ENCODE measurements at regions not wholly inside any gene's neighbourhood (a gene's known extent, or its start where the extent isn't known, plus 50 kb on each side); places are given as distances from the start of the nearest gene placed in this dataset.
"Not testable (repeated sequence)": the region's sequence is repeated elsewhere in the genome, so short reads cannot be mapped to it uniquely, and the experiment has no call there.

DNA sequence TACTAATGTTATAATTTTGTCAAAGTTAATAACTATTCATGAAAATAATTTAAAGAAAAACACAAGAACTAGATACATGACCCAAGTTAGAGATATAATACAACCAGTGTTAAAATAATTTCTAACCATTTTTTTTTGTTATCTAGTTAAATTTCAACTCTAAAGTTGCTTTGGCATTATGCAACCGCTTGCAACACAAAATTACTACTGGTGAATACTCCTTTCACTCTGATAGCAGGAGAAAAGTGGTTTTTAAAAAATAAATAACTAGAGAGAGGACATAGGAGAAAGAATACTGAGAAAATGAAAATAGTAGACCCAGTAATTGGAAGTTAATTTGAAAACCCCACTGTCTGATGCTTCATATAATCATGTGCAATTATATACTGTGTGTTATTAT, 622.4 kb upstream of the GRIN3A start:
- no peak for TF ChIP-seq CTCF (IDR thresholded peaks at IDR 0.05; ENCODE audit: insufficient read depth, low read length, missing control alignments)
- no peak for DNase-seq (ENCODE audit: low read depth, low spot score)
- ChIA-PET CTCF (no interaction called here), POLR2A (no interaction called here)
- H3K4me3 ChIP-seq (ENCODE audit: low read depth, low read length): no peak overlapping the region

DNA sequence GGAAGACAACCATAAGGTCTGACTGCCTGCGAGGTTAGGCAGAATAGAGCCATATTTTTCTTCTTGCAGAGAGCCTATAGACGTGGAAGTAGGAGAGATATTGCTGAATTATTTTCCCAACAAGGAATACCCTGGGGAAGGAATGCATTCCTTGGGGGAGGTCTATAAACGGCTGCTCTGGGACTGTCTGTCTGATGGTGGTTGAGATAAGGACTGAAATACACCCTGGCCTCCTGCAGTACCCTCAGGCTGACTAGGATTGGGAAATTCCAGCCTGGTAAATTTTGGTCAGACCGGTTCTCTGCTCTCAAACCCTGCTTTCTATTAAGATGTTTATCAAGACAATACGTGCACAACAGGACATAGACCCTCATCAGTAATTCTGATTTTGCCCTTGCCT, 617.5 kb upstream of the GRIN3A start:
- no peak for TF ChIP-seq CTCF (IDR thresholded peaks at IDR 0.05; ENCODE audit: insufficient read depth, low read length, missing control alignments)
- DNase-seq (ENCODE audit: low read depth, low spot score): no peak
- POLR2A ChIA-PET: no interaction called here
- CTCF ChIA-PET: no interaction called here
- H3K4me3 ChIP-seq (ENCODE audit: low read depth, low read length): no peak overlapping the region

GRCh38 chr9:102354041-102354440, 615.6 kb upstream of the GRIN3A start:
- no peak overlapping the region for H3K4me3 ChIP-seq (ENCODE audit: low read depth, low read length)
- ChIA-PET CTCF (no interaction called here), POLR2A (no interaction called here)
- no peak for DNase-seq (ENCODE audit: low read depth, low spot score)
- TF ChIP-seq CTCF (IDR thresholded peaks at IDR 0.05; ENCODE audit: insufficient read depth, low read length, missing control alignments): no peak

DNA sequence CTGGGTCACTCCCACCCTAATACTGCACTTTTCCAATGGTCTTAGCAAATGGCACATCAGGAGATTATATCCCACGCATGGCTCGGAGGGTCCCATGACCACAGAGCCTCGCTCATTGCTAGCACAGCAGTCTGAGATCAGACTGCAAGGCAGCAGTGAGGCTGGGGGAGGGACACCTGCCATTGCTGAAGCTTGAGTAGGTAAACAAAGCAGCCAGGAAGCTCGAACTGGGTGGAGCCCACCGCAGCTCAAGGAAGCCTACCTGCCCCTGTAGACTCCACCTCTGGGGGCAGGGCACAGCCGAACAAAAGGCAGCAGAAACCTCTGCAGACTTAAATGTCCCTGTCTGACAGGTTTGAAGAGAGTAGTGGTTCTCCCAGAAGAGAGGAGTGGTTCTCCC, 599.0 kb upstream of the GRIN3A start:
- CTCF ChIA-PET; H3K4me3 ChIP-seq (ENCODE audit: low read depth, low read length); POLR2A ChIA-PET; DNase-seq (ENCODE audit: low read depth, low spot score): not testable (repeated sequence)

- no peak for DNase-seq (ENCODE audit: low read depth, low spot score)
- H3K4me3 ChIP-seq (ENCODE audit: low read depth, low read length): no peak overlapping the region
- TF ChIP-seq CTCF (IDR thresholded peaks at IDR 0.05; ENCODE audit: insufficient read depth, low read length, missing control alignments): no peak
- CTCF ChIA-PET: no interaction called here
- POLR2A ChIA-PET: no interaction called here
Observed at GRCh38 chr9:102309379-102309778, 570.9 kb upstream of the GRIN3A start.

- TF ChIP-seq CTCF (IDR thresholded peaks at IDR 0.05; ENCODE audit: insufficient read depth, low read length, missing control alignments): no peak
- CTCF ChIA-PET: no interaction called here
Observed at GRCh38 chr9:102295188-102295587, 556.7 kb upstream of the GRIN3A start.

GRCh38 chr9:102273952-102274351, 535.5 kb upstream of the GRIN3A start:
- POLR2A ChIA-PET: no interaction called here
- DNase-seq (ENCODE audit: low read depth, low spot score): no peak
- H3K4me3 ChIP-seq (ENCODE audit: low read depth, low read length): no peak overlapping the region
- CTCF ChIA-PET: no interaction called here
- no peak for TF ChIP-seq CTCF (IDR thresholded peaks at IDR 0.05; ENCODE audit: insufficient read depth, low read length, missing control alignments)

More at GRCh38 chr9:102295188-102295587, 556.7 kb upstream of the GRIN3A start:
- POLR2A ChIA-PET: no interaction called here
- H3K4me3 ChIP-seq (ENCODE audit: low read depth, low read length): no peak overlapping the region
- no peak for DNase-seq (ENCODE audit: low read depth, low spot score)

Data from AG04449 (cell line).